Activated naive CD4-positive, alpha-beta T cell treated with anti-CD3 and anti-CD28 coated beads, Interleukin-2, amount 50 U/mL, for 24 hours (primary cell): ENCODE measurements at regions not wholly inside any gene's neighbourhood (a gene's known extent, or its start where the extent isn't known, plus 50 kb on each side); places are given as distances from the start of the nearest gene placed in this dataset.
"Not testable (repeated sequence)": the region's sequence is repeated elsewhere in the genome, so short reads cannot be mapped to it uniquely, and the experiment has no call there.

ENCODE experiments used
- H3K27ac Mint-ChIP-seq: one replicate; pipeline ENCODE4 v1.8.0; 2021; ENCODE audit warnings: mild to moderate bottlenecking, mixed read lengths
- H3K27me3 Mint-ChIP-seq: one replicate; pipeline ENCODE4 v1.8.0; 2021; ENCODE audit warnings: mixed read lengths
- H3K36me3 Mint-ChIP-seq: one replicate; pipeline ENCODE4 v1.8.0; 2021; ENCODE audit warnings: mixed read lengths
- H3K4me1 Mint-ChIP-seq: one replicate; pipeline ENCODE4 v1.8.0; 2021; ENCODE audit warnings: mixed read lengths
- H3K4me3 Mint-ChIP-seq: one replicate; pipeline ENCODE4 v1.8.0; 2021; ENCODE audit warnings: mild to moderate bottlenecking, mixed read lengths
- H3K9me3 Mint-ChIP-seq: one replicate; pipeline ENCODE4 v1.8.0; 2021; ENCODE audit warnings: mixed read lengths

- H3K27ac Mint-ChIP-seq = no peak overlapping the region
- H3K27me3 Mint-ChIP-seq = peaks cover 2% of the 10 kb centered on the region
- no peak overlapping the region for H3K4me3 Mint-ChIP-seq
- peaks cover 10% of the 10 kb centered on the region for H3K9me3 Mint-ChIP-seq
- no peaks in the 10 kb centered on the region for H3K36me3 Mint-ChIP-seq
- no peaks in the 10 kb centered on the region for H3K4me1 Mint-ChIP-seq
Observed at GRCh38 chr12:114616081-114616480, 67.9 kb downstream of the TBX3 start.

GRCh38 chr12:114614040-114614439 is 69.9 kb downstream of the TBX3 start:
- no peaks in the 10 kb centered on the region for H3K4me1 Mint-ChIP-seq
- H3K36me3 Mint-ChIP-seq = no peaks in the 10 kb centered on the region
- H3K27ac Mint-ChIP-seq = no peak overlapping the region
- no peak overlapping the region for H3K4me3 Mint-ChIP-seq
- H3K27me3 Mint-ChIP-seq = peaks cover 4% of the 10 kb centered on the region
- H3K9me3 Mint-ChIP-seq = peaks cover 10% of the 10 kb centered on the region

GRCh38 chr12:114612062-114612461 is 71.9 kb downstream of the TBX3 start:
- no peak overlapping the region for H3K27ac Mint-ChIP-seq
- H3K36me3 Mint-ChIP-seq = no peaks in the 10 kb centered on the region
- no peak overlapping the region for H3K4me3 Mint-ChIP-seq
- H3K27me3 Mint-ChIP-seq = peaks cover 4% of the 10 kb centered on the region
- peaks cover 10% of the 10 kb centered on the region for H3K9me3 Mint-ChIP-seq
- no peaks in the 10 kb centered on the region for H3K4me1 Mint-ChIP-seq

GRCh38 chr12:114611145-114612018 is 72.6 kb downstream of the TBX3 start:
- no peak overlapping the region for H3K4me3 Mint-ChIP-seq
- peaks cover 2% of the 10 kb centered on the region for H3K27me3 Mint-ChIP-seq
- no peaks in the 10 kb centered on the region for H3K36me3 Mint-ChIP-seq
- H3K9me3 Mint-ChIP-seq = peaks cover 6% of the 10 kb centered on the region
- no peak overlapping the region for H3K27ac Mint-ChIP-seq
- H3K4me1 Mint-ChIP-seq = no peaks in the 10 kb centered on the region

- H3K27ac Mint-ChIP-seq = no peak overlapping the region
- H3K27me3 Mint-ChIP-seq = peaks cover 4% of the 10 kb centered on the region
- no peaks in the 10 kb centered on the region for H3K9me3 Mint-ChIP-seq
- no peaks in the 10 kb centered on the region for H3K36me3 Mint-ChIP-seq
- no peak overlapping the region for H3K4me3 Mint-ChIP-seq
- H3K4me1 Mint-ChIP-seq = no peaks in the 10 kb centered on the region
Observed at GRCh38 chr12:114608509-114608908, 75.5 kb downstream of the TBX3 start.

GRCh38 chr12:114605918-114606317 is 78.1 kb downstream of the TBX3 start:
- no peaks in the 10 kb centered on the region for H3K4me1 Mint-ChIP-seq

GRCh38 chr12:114604606-114605005 is 79.4 kb downstream of the TBX3 start:
- H3K36me3 Mint-ChIP-seq = no peaks in the 10 kb centered on the region
- no peaks in the 10 kb centered on the region for H3K9me3 Mint-ChIP-seq
- H3K27me3 Mint-ChIP-seq = peaks cover 2% of the 10 kb centered on the region
- no peak overlapping the region for H3K4me3 Mint-ChIP-seq
- no peak overlapping the region for H3K27ac Mint-ChIP-seq
- no peaks in the 10 kb centered on the region for H3K4me1 Mint-ChIP-seq

More at GRCh38 chr12:114605918-114606317, 78.1 kb downstream of the TBX3 start:
- peaks cover 4% of the 10 kb centered on the region for H3K27me3 Mint-ChIP-seq
- no peaks in the 10 kb centered on the region for H3K36me3 Mint-ChIP-seq
- no peaks in the 10 kb centered on the region for H3K9me3 Mint-ChIP-seq
- no peak overlapping the region for H3K4me3 Mint-ChIP-seq
- H3K27ac Mint-ChIP-seq = no peak overlapping the region

- not testable (repeated sequence) for H3K4me3 Mint-ChIP-seq, H3K36me3 Mint-ChIP-seq
Observed at GRCh38 chr12:114600584-114600983, 83.4 kb downstream of the TBX3 start.

GRCh38 chr12:114598111-114598510 is 85.9 kb downstream of the TBX3 start:
- no peak overlapping the region for H3K4me3 Mint-ChIP-seq
- no peak overlapping the region for H3K27ac Mint-ChIP-seq

More at GRCh38 chr12:114600584-114600983, 83.4 kb downstream of the TBX3 start:
- H3K4me1 Mint-ChIP-seq, H3K9me3 Mint-ChIP-seq, H3K27ac Mint-ChIP-seq, H3K27me3 Mint-ChIP-seq: not testable (repeated sequence)

GRCh38 chr12:114592946-114593345 is 91.0 kb downstream of the TBX3 start:
- Mint-ChIP-seq H3K4me3 (no peak overlapping the region), H3K27ac (no peak overlapping the region), H3K9me3 (no peaks in the 10 kb centered on the region), H3K36me3 (no peaks in the 10 kb centered on the region), H3K4me1 (no peaks in the 10 kb centered on the region), H3K27me3 (peaks cover 3% of the 10 kb centered on the region)

More at GRCh38 chr12:114598111-114598510, 85.9 kb downstream of the TBX3 start:
- no peaks in the 10 kb centered on the region for H3K36me3 Mint-ChIP-seq
- peaks cover 3% of the 10 kb centered on the region for H3K27me3 Mint-ChIP-seq
- H3K4me1 Mint-ChIP-seq = no peaks in the 10 kb centered on the region
- no peaks in the 10 kb centered on the region for H3K9me3 Mint-ChIP-seq

- H3K9me3 Mint-ChIP-seq = no peaks in the 10 kb centered on the region
- H3K36me3 Mint-ChIP-seq = no peaks in the 10 kb centered on the region
- no peak overlapping the region for H3K4me3 Mint-ChIP-seq
- H3K27me3 Mint-ChIP-seq = no peaks in the 10 kb centered on the region
- H3K27ac Mint-ChIP-seq = no peak overlapping the region
- no peaks in the 10 kb centered on the region for H3K4me1 Mint-ChIP-seq
Observed at GRCh38 chr12:114588061-114588460, 95.9 kb downstream of the TBX3 start.

GRCh38 chr12:114580306-114580705 is 103.7 kb downstream of the TBX3 start:
- H3K9me3 Mint-ChIP-seq = no peaks in the 10 kb centered on the region
- H3K27ac Mint-ChIP-seq = no peak overlapping the region
- H3K27me3 Mint-ChIP-seq = peaks cover 13% of the 10 kb centered on the region
- H3K36me3 Mint-ChIP-seq = no peaks in the 10 kb centered on the region
- no peaks in the 10 kb centered on the region for H3K4me1 Mint-ChIP-seq
- H3K4me3 Mint-ChIP-seq = no peak overlapping the region

- Mint-ChIP-seq H3K36me3 (no peaks in the 10 kb centered on the region), H3K27me3 (peaks cover 13% of the 10 kb centered on the region), H3K4me3 (no peak overlapping the region), H3K9me3 (no peaks in the 10 kb centered on the region), H3K27ac (no peak overlapping the region), H3K4me1 (no peaks in the 10 kb centered on the region)
Observed at GRCh38 chr12:114579389-114579788, 104.6 kb downstream of the TBX3 start.

GRCh38 chr12:114562654-114563053 is 121.3 kb downstream of the TBX3 start:
- Mint-ChIP-seq H3K4me1 (no peaks in the 10 kb centered on the region), H3K36me3 (no peaks in the 10 kb centered on the region), H3K9me3 (no peaks in the 10 kb centered on the region), H3K27me3 (no peaks in the 10 kb centered on the region), H3K4me3 (no peak overlapping the region), H3K27ac (no peak overlapping the region)

- Mint-ChIP-seq H3K36me3 (no peaks in the 10 kb centered on the region), H3K27ac (no peak overlapping the region), H3K4me3 (no peak overlapping the region), H3K27me3 (no peaks in the 10 kb centered on the region), H3K4me1 (no peaks in the 10 kb centered on the region), H3K9me3 (no peaks in the 10 kb centered on the region)
Observed at GRCh38 chr12:114555451-114555850, 128.5 kb downstream of the TBX3 start.

- no peaks in the 10 kb centered on the region for H3K9me3 Mint-ChIP-seq
- H3K27me3 Mint-ChIP-seq = peaks cover 3% of the 10 kb centered on the region
- H3K4me1 Mint-ChIP-seq = no peaks in the 10 kb centered on the region
- H3K4me3 Mint-ChIP-seq = no peak overlapping the region
- H3K36me3 Mint-ChIP-seq = no peaks in the 10 kb centered on the region
- no peak overlapping the region for H3K27ac Mint-ChIP-seq
Observed at GRCh38 chr12:114547636-114548035, 136.3 kb downstream of the TBX3 start.

- H3K9me3 Mint-ChIP-seq = no peaks in the 10 kb centered on the region
- no peaks in the 10 kb centered on the region for H3K36me3 Mint-ChIP-seq
- H3K4me3 Mint-ChIP-seq = no peak overlapping the region
- H3K4me1 Mint-ChIP-seq = no peaks in the 10 kb centered on the region
- peaks cover 5% of the 10 kb centered on the region for H3K27me3 Mint-ChIP-seq
- no peak overlapping the region for H3K27ac Mint-ChIP-seq
Observed at GRCh38 chr12:114530417-114530816, 124.5 kb upstream of the TBX5 start.
